Prostate gland (tissue), 2 donors: ENCODE measurements at regions not wholly inside any gene's neighbourhood (a gene's known extent, or its start where the extent isn't known, plus 50 kb on each side); places are given as distances from the start of the nearest gene placed in this dataset.
A peak's percentile ranks its signal among the peaks of the same experiment; 100 is the strongest.

Experiments used
- DNase-seq: peaks from one replicate; pipeline ENCODE4 v3.0.0-alpha.2; 2019; ENCODE audit warnings: low spot score
- H3K27ac ChIP-seq, 2 donors: fragments of 200-600 bp; sonication (generic); 2 replicates each; pipeline ENCODE4 v1.5.1; 2017 to 2019
- H3K27me3 ChIP-seq: fragments of 200-600 bp; sonication (generic); replicated peaks from 2 replicates; pipeline ENCODE4 v1.5.1; 2019; ENCODE audit not compliant: insufficient read depth
- H3K36me3 ChIP-seq, 2 donors: fragments of 200-600 bp; sonication (generic); 1 replicate in 1 of 2; 2 replicates in 1 of 2; pipeline versions ENCODE4 v1.5.1 to v1.8.1; 2017 to 2019
- H3K4me1 ChIP-seq: fragments of 200-600 bp; sonication (generic); replicated peaks from 2 replicates; pipeline ENCODE4 v1.5.1; 2019
- H3K4me3 ChIP-seq, 2 donors: fragments of 200-600 bp; sonication (generic); 2 replicates each; pipeline ENCODE4 v1.5.1; 2017 to 2019
- H3K9me3 ChIP-seq: fragments of 200-600 bp; sonication (generic); 2 replicates; pipeline ENCODE4 v1.5.1; 2017
- CTCF ChIP-seq, 4 experiments: fragments of 200-600 bp in 2 of 4; fragments of 450-650 bp in 2 of 4; sonication (generic) in 2 of 4; IDR thresholded peaks; 1 replicate in 3 of 4; 2 replicates in 1 of 4; pipeline ENCODE4 v1.5.1; 2016 to 2019; ENCODE audit warnings: antibody characterized with exemption in 4 of 4, mild to moderate bottlenecking in 2 of 4, moderate library complexity in 2 of 4
- POLR2A ChIP-seq: fragments of 450-650 bp; IDR thresholded peaks from one replicate; pipeline ENCODE4 v1.6.1; 2016; ENCODE audit warnings: antibody characterized with exemption, mild to moderate bottlenecking
- POLR2AphosphoS5 ChIP-seq: sonication (generic); formaldehyde crosslinking; IDR thresholded peaks from one replicate; pipeline ENCODE4 v1.6.1; 2017; ENCODE audit warnings: antibody characterized with exemption
- WGBS: methylation state at CpG from one replicate; pipeline ENCODE4 v1.1.5; 2018; 5-methylcytosine and 5-hydroxymethylcytosine counted together
- intact Hi-C: fragments of 100-400 bp; cut with DNase I; formaldehyde crosslinking; loops from one replicate; pipeline ENCODE4 v1.14.2; 2022

DNA sequence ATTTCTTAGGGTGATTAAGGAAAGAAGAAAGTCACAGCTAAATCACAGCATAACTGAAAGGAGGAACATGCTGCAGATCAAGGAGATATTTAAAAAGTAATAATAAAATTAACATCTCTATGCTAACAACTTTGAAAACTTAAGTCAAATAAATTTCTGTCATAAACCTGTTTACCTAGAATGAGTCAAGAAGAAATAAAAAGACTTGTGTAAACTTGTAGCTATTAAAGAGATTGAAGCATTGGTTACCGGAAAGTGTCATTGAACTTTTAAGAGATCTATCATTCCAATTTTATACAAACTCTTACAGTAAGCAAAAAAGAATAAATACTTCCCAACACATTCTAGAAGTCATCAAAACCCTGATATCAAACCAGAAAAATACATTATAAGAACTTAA lies 520.1 kb upstream of the SYT4 start:
- H3K4me1 ChIP-seq, result no peaks in the 10 kb centered on the region
- H3K27me3 ChIP-seq, result no peaks in the 10 kb centered on the region
- no peak overlapping the region for H3K4me3 ChIP-seq
- intact Hi-C loops, result loop anchor here (10.0 kb wide), 1 partner anchor 877 kb away; no protein-coding TSS in a partner anchor
- no peaks in the 10 kb centered on the region for H3K9me3 ChIP-seq
- WGBS, result 45% methylated on average over 1 of the region's 1 CpG
- DNase-seq, result no peak
- TF ChIP-seq POLR2AphosphoS5 (peak; percentile 35), POLR2A (no peak), CTCF (IDR thresholded peaks at IDR 0.05) (no peak)
- H3K36me3 ChIP-seq, result no peaks in the 10 kb centered on the region
- H3K27ac ChIP-seq, result no peak overlapping the region

- H3K9me3 ChIP-seq, result no peaks in the 10 kb centered on the region
- 46% methylated on average over 4 of the region's 4 CpGs for WGBS
- no peaks in the 10 kb centered on the region for H3K36me3 ChIP-seq
- TF ChIP-seq POLR2AphosphoS5 (no peak), POLR2A (no peak), CTCF (IDR thresholded peaks at IDR 0.05) (no peak)
- no peak overlapping the region for H3K27ac ChIP-seq
- intact Hi-C loops, result no loop called here
- no peaks in the 10 kb centered on the region for H3K27me3 ChIP-seq
- no peak overlapping the region for H3K4me3 ChIP-seq
- no peak for DNase-seq
- H3K4me1 ChIP-seq, result no peaks in the 10 kb centered on the region
Measured at GRCh38 chr18:43800584-43800983, 523.3 kb upstream of the SYT4 start.

GRCh38 chr18:43805646-43806194 lies 528.4 kb upstream of the SYT4 start:
- Histone ChIP-seq H3K9me3 (no peaks in the 10 kb centered on the region), H3K27ac (no peak overlapping the region), H3K4me1 (no peaks in the 10 kb centered on the region), H3K4me3 (no peak overlapping the region), H3K36me3 (no peaks in the 10 kb centered on the region), H3K27me3 (no peaks in the 10 kb centered on the region)
- TF ChIP-seq CTCF (IDR thresholded peaks at IDR 0.05) (no peak), POLR2A (no peak)
- no peak for DNase-seq
- 36% methylated on average over 5 of the region's 5 CpGs for WGBS
- intact Hi-C loops, result no loop called here

GRCh38 chr18:43812627-43813026 lies 535.3 kb upstream of the SYT4 start:
- Histone ChIP-seq H3K4me1 (no peaks in the 10 kb centered on the region), H3K4me3 (no peak overlapping the region), H3K9me3 (no peaks in the 10 kb centered on the region), H3K27me3 (no peaks in the 10 kb centered on the region), H3K36me3 (no peaks in the 10 kb centered on the region), H3K27ac (no peak overlapping the region)
- 97% methylated on average over 1 of the region's 1 CpG for WGBS
- no peak for DNase-seq
- intact Hi-C loops, result no loop called here
- TF ChIP-seq POLR2A (no peak), CTCF (IDR thresholded peaks at IDR 0.05) (no peak), POLR2AphosphoS5 (no peak)

DNA sequence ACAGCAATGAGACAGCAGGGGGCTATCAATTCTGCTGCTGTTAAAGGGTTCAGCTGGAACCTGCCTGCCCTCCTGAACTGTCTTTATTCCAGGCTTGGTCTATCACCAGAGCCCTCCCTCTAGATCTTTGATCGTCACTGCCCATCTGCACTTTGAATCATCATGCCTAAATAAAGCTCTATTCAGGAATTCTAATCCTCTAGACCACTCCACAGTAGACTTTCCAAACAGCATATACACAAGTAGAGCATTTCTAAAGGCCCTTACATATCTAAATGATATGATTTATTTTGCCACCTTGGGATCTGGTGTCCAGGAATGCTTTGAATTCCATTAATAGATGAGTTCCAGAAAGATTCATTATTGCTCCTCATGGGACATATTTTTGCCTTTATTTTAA lies 542.1 kb upstream of the SYT4 start:
- Histone ChIP-seq H3K4me1 (no peaks in the 10 kb centered on the region), H3K36me3 (no peaks in the 10 kb centered on the region), H3K4me3 (no peak overlapping the region), H3K27ac (no peak overlapping the region), H3K9me3 (no peaks in the 10 kb centered on the region), H3K27me3 (no peaks in the 10 kb centered on the region)
- WGBS, result 79% methylated on average over 1 of the region's 1 CpG
- TF ChIP-seq POLR2AphosphoS5, result no peak
- TF ChIP-seq POLR2A, result no peak
- no peak for TF ChIP-seq CTCF (IDR thresholded peaks at IDR 0.05)
- intact Hi-C loops, result no loop called here
- DNase-seq, result no peak
